Amniotic epithelial cell (primary cell): ENCODE measurements at regions not wholly inside any gene's neighbourhood (a gene's known extent, or its start where the extent isn't known, plus 50 kb on each side); places are given as distances from the start of the nearest gene placed in this dataset.

Source experiments
- DNase-seq: peaks from one replicate; pipeline ENCODE4 v3.0.0-alpha.2; 2010; ENCODE audit warnings: low read depth

GRCh38 chr4:176981074-176981473 is 188.4 kb upstream of the VEGFC start:
- no peak for DNase-seq

GRCh38 chr4:176981551-176981950 is 188.8 kb upstream of the VEGFC start:
- DNase-seq: peak; percentile 90

GRCh38 chr4:176988226-176988625 is 195.5 kb upstream of the VEGFC start:
- peak; percentile 95 for DNase-seq

- DNase-seq: no peak
These were observed 196.5 kb upstream of the VEGFC start for GRCh38 chr4:176989186-176989585.

GRCh38 chr4:176999935-177000543 is 207.3 kb upstream of the VEGFC start:
- DNase-seq: no peak

GRCh38 chr4:177001271-177002175 is 208.8 kb upstream of the VEGFC start:
- DNase-seq: peak; percentile 89

GRCh38 chr4:177005674-177006230 is 213.0 kb upstream of the VEGFC start:
- DNase-seq: peak; percentile 78

GRCh38 chr4:177006331-177006730 is 213.6 kb upstream of the VEGFC start:
- no peak for DNase-seq

- peak; percentile 49 for DNase-seq
These were observed 215.5 kb upstream of the VEGFC start for GRCh38 chr4:177008071-177008835.

- DNase-seq: no peak
These were observed 216.2 kb upstream of the VEGFC start for GRCh38 chr4:177008836-177009501.

- no peak for DNase-seq
These were observed 217.7 kb upstream of the VEGFC start for GRCh38 chr4:177010418-177010817.

- DNase-seq: no peak
These were observed 220.3 kb upstream of the VEGFC start for GRCh38 chr4:177012918-177013545.

- DNase-seq: no peak
These were observed 223.9 kb upstream of the VEGFC start for GRCh38 chr4:177016541-177017141.

- no peak for DNase-seq
These were observed 231.2 kb upstream of the VEGFC start for GRCh38 chr4:177023951-177024350.

- no peak for DNase-seq
These were observed 239.6 kb upstream of the VEGFC start for GRCh38 chr4:177032341-177032740.

GRCh38 chr4:177033135-177033534 is 240.4 kb upstream of the VEGFC start:
- DNase-seq: no peak

GRCh38 chr4:177033632-177034031 is 240.9 kb upstream of the VEGFC start:
- DNase-seq: no peak

GRCh38 chr4:177041356-177041755 is 248.6 kb upstream of the VEGFC start:
- DNase-seq: no peak

- DNase-seq: peak; percentile 66
These were observed 254.5 kb upstream of the VEGFC start for GRCh38 chr4:177047070-177047850.

- no peak for DNase-seq
These were observed 255.1 kb upstream of the VEGFC start for GRCh38 chr4:177047851-177048174.
